Ishikawa (cell line): ENCODE measurements at regions not wholly inside any gene's neighbourhood (a gene's known extent, or its start where the extent isn't known, plus 50 kb on each side); places are given as distances from the start of the nearest gene placed in this dataset.

Experiments
- EGR1 ChIP-seq: IDR thresholded peaks from 2 replicates; pipeline ENCODE4 v1.6.1; 2012
- EP300 ChIP-seq: IDR thresholded peaks from 2 replicates; pipeline ENCODE4 v1.6.1; 2012; ENCODE audit warnings: borderline replicate concordance
- NFIC ChIP-seq: IDR thresholded peaks from 2 replicates; pipeline ENCODE4 v1.6.1; 2012
- REST ChIP-seq: IDR thresholded peaks from 2 replicates; pipeline ENCODE4 v1.6.1; 2012; ENCODE audit warnings: low read depth, mild to moderate bottlenecking
- TAF1 ChIP-seq: IDR thresholded peaks from 2 replicates; pipeline ENCODE4 v1.6.1; 2012; ENCODE audit warnings: low read depth, mild to moderate bottlenecking
- TCF12 ChIP-seq: IDR thresholded peaks from 2 replicates; pipeline ENCODE4 v1.6.1; 2012; ENCODE audit warnings: low read depth
- YY1 ChIP-seq: IDR thresholded peaks from 2 replicates; pipeline ENCODE4 v1.6.1; 2012; ENCODE audit warnings: low read depth

GRCh38 chr17:62865586-62865985, 57.5 kb upstream of the MARCHF10 start:
- TF ChIP-seq REST (no peak), EP300 (no peak), NFIC (no peak), YY1 (no peak), TCF12 (no peak), TAF1 (no peak), EGR1 (no peak)
